ENCODE measurements at regions not wholly inside any gene's neighbourhood (a gene's known extent, or its start where the extent isn't known, plus 50 kb on each side); places are given as distances from the start of the nearest gene placed in this dataset.

DNA sequence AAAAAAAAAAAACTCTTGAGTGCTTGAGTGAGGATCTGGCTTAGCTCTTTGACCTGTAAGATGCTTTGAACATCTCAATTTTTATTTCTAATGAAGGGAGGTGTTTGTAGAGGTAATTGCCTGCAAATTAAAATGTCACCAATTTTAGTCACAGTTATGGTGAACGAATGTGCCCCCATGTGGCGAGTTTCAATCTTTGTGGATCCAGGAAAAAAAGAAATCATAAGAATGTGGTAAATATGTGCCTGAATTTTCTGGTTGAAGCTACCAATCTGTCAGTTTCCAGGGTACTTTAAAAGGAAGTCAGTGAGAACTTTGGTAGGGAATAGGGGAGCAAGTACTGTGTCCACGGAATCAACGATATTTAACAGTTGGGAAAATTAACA, 1772.4 kb upstream of the CDH9 start:
- TF ChIP-seq CTCF (IDR thresholded peaks at IDR 0.05): peak; percentile 24
- no peak for TF ChIP-seq EZH2phosphoT487 (IDR thresholded peaks at IDR 0.05)
